NB4 (cell line): ENCODE measurements at regions not wholly inside any gene's neighbourhood (a gene's known extent, or its start where the extent isn't known, plus 50 kb on each side); places are given as distances from the start of the nearest gene placed in this dataset.

Experiments used
- CTCF ChIP-seq: IDR thresholded peaks from one replicate; pipeline ENCODE4 v1.5.1; 2012; ENCODE audit warnings: low read depth, low read length
- MYC ChIP-seq: IDR thresholded peaks from 2 replicates; pipeline ENCODE4 v1.6.1; 2011; ENCODE audit warnings: low read depth, low read length
- POLR2A ChIP-seq: IDR thresholded peaks from 2 replicates; pipeline ENCODE4 v1.6.1; 2011; ENCODE audit warnings: mild to moderate bottlenecking; ENCODE audit not compliant: insufficient read length; ENCODE audit errors: extremely low read depth

GRCh38 chr3:194856296-194856695, 170.6 kb downstream of the FAM43A start:
- TF ChIP-seq CTCF: no peak
- TF ChIP-seq POLR2A: no peak
- TF ChIP-seq MYC: no peak
